ENCODE measurements at regions not wholly inside any gene's neighbourhood (a gene's known extent, or its start where the extent isn't known, plus 50 kb on each side); places are given as distances from the start of the nearest gene placed in this dataset.

DNA sequence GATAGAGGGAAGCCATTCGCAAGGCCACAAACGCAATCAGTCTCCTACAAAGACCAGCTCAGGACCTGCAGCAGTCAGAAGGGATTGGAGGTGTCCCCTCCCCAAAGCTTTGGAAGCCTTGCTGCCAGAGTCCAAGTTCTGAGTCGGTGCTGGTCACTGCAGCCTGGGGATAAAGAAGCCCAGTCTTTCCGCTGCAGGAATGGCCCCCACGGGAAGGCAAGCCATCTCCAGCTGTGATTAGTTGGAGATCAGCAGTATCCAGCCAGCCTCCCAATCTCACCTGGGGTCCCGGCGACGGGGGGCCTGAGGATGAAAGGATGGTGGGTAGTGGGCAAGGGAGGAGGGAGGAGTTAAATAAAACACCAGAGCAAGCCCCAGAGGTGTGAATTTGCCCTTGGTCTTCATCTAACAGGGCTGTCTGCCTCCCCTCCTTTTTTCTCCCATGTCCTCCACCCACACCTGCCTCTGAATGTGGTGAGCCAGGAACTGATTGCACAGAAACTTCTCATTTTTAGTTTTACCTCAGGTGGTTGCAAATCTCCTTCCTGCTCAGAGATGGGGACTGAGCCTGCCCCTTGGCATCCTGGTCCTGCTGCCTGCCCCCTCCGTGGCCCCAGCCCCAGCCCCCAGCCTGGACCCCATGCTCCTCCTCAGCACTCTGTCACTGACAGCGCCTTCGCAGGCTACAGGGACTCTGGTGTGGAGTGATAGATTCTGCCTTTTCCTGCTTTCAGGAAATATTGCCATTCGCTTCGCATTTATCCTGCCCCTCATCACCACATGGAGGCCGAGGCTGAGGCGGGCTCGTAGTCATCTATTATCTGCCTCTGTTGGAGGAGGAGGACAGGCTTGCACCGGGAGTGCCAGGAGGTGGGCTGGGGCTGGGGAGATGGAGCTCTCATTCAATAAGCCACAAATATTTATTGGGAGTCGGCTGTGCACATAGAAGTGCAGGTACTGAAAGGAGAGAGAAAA lies 262.9 kb upstream of the SDK2 start:
- TF ChIP-seq, protein P1, sequence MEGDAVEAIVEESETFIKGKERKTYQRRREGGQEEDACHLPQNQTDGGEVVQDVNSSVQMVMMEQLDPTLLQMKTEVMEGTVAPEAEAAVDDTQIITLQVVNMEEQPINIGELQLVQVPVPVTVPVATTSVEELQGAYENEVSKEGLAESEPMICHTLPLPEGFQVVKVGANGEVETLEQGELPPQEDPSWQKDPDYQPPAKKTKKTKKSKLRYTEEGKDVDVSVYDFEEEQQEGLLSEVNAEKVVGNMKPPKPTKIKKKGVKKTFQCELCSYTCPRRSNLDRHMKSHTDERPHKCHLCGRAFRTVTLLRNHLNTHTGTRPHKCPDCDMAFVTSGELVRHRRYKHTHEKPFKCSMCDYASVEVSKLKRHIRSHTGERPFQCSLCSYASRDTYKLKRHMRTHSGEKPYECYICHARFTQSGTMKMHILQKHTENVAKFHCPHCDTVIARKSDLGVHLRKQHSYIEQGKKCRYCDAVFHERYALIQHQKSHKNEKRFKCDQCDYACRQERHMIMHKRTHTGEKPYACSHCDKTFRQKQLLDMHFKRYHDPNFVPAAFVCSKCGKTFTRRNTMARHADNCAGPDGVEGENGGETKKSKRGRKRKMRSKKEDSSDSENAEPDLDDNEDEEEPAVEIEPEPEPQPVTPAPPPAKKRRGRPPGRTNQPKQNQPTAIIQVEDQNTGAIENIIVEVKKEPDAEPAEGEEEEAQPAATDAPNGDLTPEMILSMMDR (IDR thresholded peaks at IDR 0.05) = no peak
- no peak for TF ChIP-seq POLR2AphosphoS5 (IDR thresholded peaks at IDR 0.05; ENCODE audit: low read depth, low read length)
- TF ChIP-seq SIN3A (IDR thresholded peaks at IDR 0.05; ENCODE audit: borderline replicate concordance, insufficient read depth, low read depth, low read length) = no peak

Data from Panc1 (cell line).